ENCODE measurements at regions not wholly inside any gene's neighbourhood (a gene's known extent, or its start where the extent isn't known, plus 50 kb on each side); places are given as distances from the start of the nearest gene placed in this dataset.
A peak's percentile ranks its signal among the peaks of the same experiment; 100 is the strongest.

DNA sequence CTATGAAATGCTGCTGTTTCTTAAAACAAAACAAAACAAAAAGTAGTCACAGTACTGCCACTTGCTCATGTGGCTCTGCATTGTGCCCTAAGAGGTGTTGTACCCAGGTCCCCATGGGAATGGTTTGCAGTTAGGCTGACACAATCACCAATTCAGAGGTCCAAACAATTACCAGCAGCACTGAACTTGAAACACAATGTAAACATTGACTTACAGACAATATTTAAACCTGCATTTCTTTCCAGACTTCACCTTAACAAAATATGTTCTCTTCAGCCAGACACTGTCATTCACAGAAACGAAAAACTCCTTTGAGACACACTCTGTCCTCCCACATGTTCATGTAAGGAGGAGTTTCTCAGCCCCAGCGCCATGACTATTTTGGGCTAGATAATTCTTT is 206.8 kb upstream of the ARG1 start:
- no peak overlapping the region for H3K56ac ChIP-seq (ENCODE audit: low read length)
- no peak overlapping the region for H4K8ac ChIP-seq (ENCODE audit: low read depth, low read length)
- no peak overlapping the region for H3K18ac ChIP-seq (ENCODE audit: low read length)
- no peaks in the 10 kb centered on the region for H3K79me2 ChIP-seq (ENCODE audit: control insufficient read depth, insufficient read depth, low read length)
- DNase-seq, result no peak
- no peak overlapping the region for H2BK120ac ChIP-seq (ENCODE audit: low read depth, low read length)
- no peak overlapping the region for H4K5ac ChIP-seq (ENCODE audit: low read length)
- H2BK15ac ChIP-seq (replicated peaks; ENCODE audit: low read depth), result no peak overlapping the region
- WGBS (ENCODE audit: extremely low coverage, insufficient coverage, low lambda C conversion rate), result no CpG with 5 or more reads among the region's 2 CpGs
- H3K9ac ChIP-seq (ENCODE audit: low read length), result no peak overlapping the region
- H2BK5ac ChIP-seq (ENCODE audit: low read length), result no peak overlapping the region
- no peak overlapping the region for H3K27ac ChIP-seq (ENCODE audit: low read depth, low read length)
- H2AK5ac ChIP-seq (ENCODE audit: low read length), result no peak overlapping the region
- H3K36me3 ChIP-seq (ENCODE audit: control insufficient read depth, insufficient read depth, low read length), result no peaks in the 10 kb centered on the region
- no peak overlapping the region for H3K4ac ChIP-seq (ENCODE audit: low read depth, low read length)
- H3K79me1 ChIP-seq (ENCODE audit: low read length), result no peaks in the 10 kb centered on the region
- H3K27me3 ChIP-seq (ENCODE audit: insufficient read depth, low read length, poor library complexity), result no peaks in the 10 kb centered on the region
- H3K23ac ChIP-seq (ENCODE audit: low read length), result no peak overlapping the region
- no peaks in the 10 kb centered on the region for H3K4me1 ChIP-seq (ENCODE audit: control insufficient read depth, low read depth, low read length)
- no peak overlapping the region for H3K4me3 ChIP-seq (ENCODE audit: low read length)
- H3K4me2 ChIP-seq (ENCODE audit: low read length), result no peak overlapping the region

DNA sequence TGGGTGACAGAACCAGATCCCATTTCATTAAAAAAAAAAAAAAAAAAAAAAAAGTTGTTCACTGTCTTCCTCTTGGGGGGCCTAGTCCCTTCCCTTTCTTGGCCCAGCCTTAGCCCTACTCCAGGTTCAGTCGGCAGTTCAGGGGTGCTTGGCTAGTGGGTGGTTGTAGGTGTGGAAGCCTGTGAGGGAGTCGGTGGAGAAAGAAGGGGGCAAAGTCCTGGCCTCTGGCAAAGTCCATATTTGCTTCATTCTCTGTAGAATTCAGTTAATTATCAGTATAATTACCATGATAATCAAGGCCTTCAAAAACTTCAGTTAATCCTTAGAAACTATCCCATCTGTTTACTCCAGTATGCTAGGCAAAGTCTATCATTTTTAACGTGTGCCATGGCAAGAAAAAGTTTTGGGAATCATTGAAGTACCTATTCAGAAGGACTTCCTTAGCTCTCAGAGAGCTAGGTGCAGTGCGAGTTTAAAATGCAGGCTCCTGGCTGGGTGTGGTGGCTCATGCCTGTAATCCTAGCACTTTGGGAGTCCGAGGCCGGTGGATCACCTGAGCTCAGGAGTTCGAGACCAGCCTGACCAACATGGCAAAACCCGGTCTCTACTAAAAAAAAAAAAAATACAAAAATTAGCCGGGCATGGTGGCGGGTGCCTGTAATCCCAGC is 205.7 kb upstream of the ARG1 start:
- no peak overlapping the region for H2BK120ac ChIP-seq (ENCODE audit: low read depth, low read length)
- H3K56ac ChIP-seq (ENCODE audit: low read length), result no peak overlapping the region
- no peak overlapping the region for H3K23ac ChIP-seq (ENCODE audit: low read length)
- no peak overlapping the region for H2BK15ac ChIP-seq (replicated peaks; ENCODE audit: low read depth)
- H3K27ac ChIP-seq (ENCODE audit: low read depth, low read length), result no peak overlapping the region
- H3K79me2 ChIP-seq (ENCODE audit: control insufficient read depth, insufficient read depth, low read length), result no peaks in the 10 kb centered on the region
- no peaks in the 10 kb centered on the region for H3K36me3 ChIP-seq (ENCODE audit: control insufficient read depth, insufficient read depth, low read length)
- H4K8ac ChIP-seq (ENCODE audit: low read depth, low read length), result no peak overlapping the region
- no peaks in the 10 kb centered on the region for H3K27me3 ChIP-seq (ENCODE audit: insufficient read depth, low read length, poor library complexity)
- no peak overlapping the region for H2BK5ac ChIP-seq (ENCODE audit: low read length)
- no peak overlapping the region for H3K4me3 ChIP-seq (ENCODE audit: low read length)
- DNase-seq, result no peak
- no peak overlapping the region for H4K5ac ChIP-seq (ENCODE audit: low read length)
- no CpG with 5 or more reads among the region's 10 CpGs for WGBS (ENCODE audit: extremely low coverage, insufficient coverage, low lambda C conversion rate)
- H2AK5ac ChIP-seq (ENCODE audit: low read length), result no peak overlapping the region
- no peaks in the 10 kb centered on the region for H3K79me1 ChIP-seq (ENCODE audit: low read length)
- no peak overlapping the region for H3K4me2 ChIP-seq (ENCODE audit: low read length)
- no peaks in the 10 kb centered on the region for H3K4me1 ChIP-seq (ENCODE audit: control insufficient read depth, low read depth, low read length)
- H3K9ac ChIP-seq (ENCODE audit: low read length), result no peak overlapping the region
- no peak overlapping the region for H3K18ac ChIP-seq (ENCODE audit: low read length)
- H3K4ac ChIP-seq (ENCODE audit: low read depth, low read length), result no peak overlapping the region

DNA sequence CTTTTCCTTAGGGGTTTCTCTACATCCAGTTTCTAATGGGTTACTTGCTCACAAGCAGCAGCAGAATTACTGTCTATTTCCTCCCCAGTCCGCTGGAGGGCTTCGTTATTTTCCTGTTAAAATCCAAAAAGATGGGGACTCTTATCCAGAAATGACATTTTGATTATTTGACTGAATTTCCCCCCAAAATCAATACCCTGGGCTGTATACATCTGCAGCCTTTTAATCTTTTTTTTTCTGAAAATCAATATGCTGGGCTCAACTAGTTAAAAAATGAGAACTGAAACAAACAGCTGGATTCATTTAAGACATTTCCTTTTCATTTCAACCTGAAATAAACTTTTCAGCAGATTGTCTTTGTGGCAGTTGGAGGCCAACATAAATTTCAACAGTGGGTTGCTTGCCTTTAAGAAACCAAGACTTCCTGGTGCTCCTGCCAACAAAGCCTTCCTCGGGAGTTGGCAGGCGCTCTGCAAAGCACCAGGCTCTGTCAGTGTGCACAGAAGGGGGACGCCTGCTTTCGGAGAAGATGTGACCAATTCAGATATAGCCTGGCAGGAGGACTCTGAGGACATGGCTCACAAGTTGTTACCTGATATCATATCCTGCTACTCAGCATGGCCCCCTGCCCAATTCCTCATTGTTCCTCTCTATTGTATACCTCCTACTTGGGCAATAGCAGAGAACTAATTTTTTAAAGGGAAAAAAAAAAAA is 204.7 kb upstream of the ARG1 start:
- Histone ChIP-seq H3K4me3 (ENCODE audit: low read length) (no peak overlapping the region), H3K4ac (ENCODE audit: low read depth, low read length) (no peak overlapping the region), H3K9ac (ENCODE audit: low read length) (no peak overlapping the region), H3K79me2 (ENCODE audit: control insufficient read depth, insufficient read depth, low read length) (no peaks in the 10 kb centered on the region), H3K4me2 (ENCODE audit: low read length) (no peak overlapping the region), H2BK15ac (replicated peaks; ENCODE audit: low read depth) (peak overlapping the region; percentile 36), H2BK120ac (ENCODE audit: low read depth, low read length) (no peak overlapping the region), H2BK5ac (ENCODE audit: low read length) (no peak overlapping the region), H2AK5ac (ENCODE audit: low read length) (no peak overlapping the region), H3K27ac (ENCODE audit: low read depth, low read length) (no peak overlapping the region), H4K8ac (ENCODE audit: low read depth, low read length) (no peak overlapping the region), H3K79me1 (ENCODE audit: low read length) (no peaks in the 10 kb centered on the region), H3K27me3 (ENCODE audit: insufficient read depth, low read length, poor library complexity) (no peaks in the 10 kb centered on the region), H3K56ac (ENCODE audit: low read length) (no peak overlapping the region), H4K5ac (ENCODE audit: low read length) (no peak overlapping the region), H3K23ac (ENCODE audit: low read length) (no peak overlapping the region), H3K36me3 (ENCODE audit: control insufficient read depth, insufficient read depth, low read length) (no peaks in the 10 kb centered on the region), H3K18ac (ENCODE audit: low read length) (no peak overlapping the region), H3K4me1 (ENCODE audit: control insufficient read depth, low read depth, low read length) (no peaks in the 10 kb centered on the region)
- no CpG with 5 or more reads among the region's 6 CpGs for WGBS (ENCODE audit: extremely low coverage, insufficient coverage, low lambda C conversion rate)
- peak; percentile 38 for DNase-seq

DNA sequence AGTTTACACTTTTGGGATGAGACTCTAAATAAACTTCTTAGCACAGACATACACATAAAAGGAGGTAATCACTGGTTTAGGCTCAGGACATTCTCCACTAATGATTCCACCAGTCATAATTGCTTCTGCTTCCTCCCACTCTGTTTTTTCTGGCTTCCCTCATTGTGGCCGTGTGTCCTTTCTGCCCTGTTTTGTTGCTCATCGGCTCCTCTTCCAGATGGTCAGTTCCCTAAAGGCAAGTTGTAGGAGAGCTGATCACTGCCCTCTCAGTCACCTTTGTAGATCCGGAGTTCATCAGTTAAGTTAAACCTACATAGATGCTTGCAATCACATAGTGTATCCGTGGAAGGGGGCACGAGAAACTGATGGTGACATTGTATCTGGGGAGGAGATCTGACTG is 200.5 kb upstream of the ARG1 start:
- no peaks in the 10 kb centered on the region for H3K4me1 ChIP-seq (ENCODE audit: control insufficient read depth, low read depth, low read length)
- no peak overlapping the region for H3K27ac ChIP-seq (ENCODE audit: low read depth, low read length)
- H4K5ac ChIP-seq (ENCODE audit: low read length), result no peak overlapping the region
- no peak overlapping the region for H3K9ac ChIP-seq (ENCODE audit: low read length)
- H3K79me1 ChIP-seq (ENCODE audit: low read length), result no peaks in the 10 kb centered on the region
- no peak overlapping the region for H3K4ac ChIP-seq (ENCODE audit: low read depth, low read length)
- no peak overlapping the region for H3K56ac ChIP-seq (ENCODE audit: low read length)
- no peaks in the 10 kb centered on the region for H3K36me3 ChIP-seq (ENCODE audit: control insufficient read depth, insufficient read depth, low read length)
- H2AK5ac ChIP-seq (ENCODE audit: low read length), result no peak overlapping the region
- no CpG with 5 or more reads among the region's 5 CpGs for WGBS (ENCODE audit: extremely low coverage, insufficient coverage, low lambda C conversion rate)
- DNase-seq, result no peak
- no peak overlapping the region for H2BK15ac ChIP-seq (replicated peaks; ENCODE audit: low read depth)
- no peaks in the 10 kb centered on the region for H3K27me3 ChIP-seq (ENCODE audit: insufficient read depth, low read length, poor library complexity)
- H3K23ac ChIP-seq (ENCODE audit: low read length), result no peak overlapping the region
- no peak overlapping the region for H2BK120ac ChIP-seq (ENCODE audit: low read depth, low read length)
- no peak overlapping the region for H3K4me2 ChIP-seq (ENCODE audit: low read length)
- no peak overlapping the region for H3K18ac ChIP-seq (ENCODE audit: low read length)
- no peaks in the 10 kb centered on the region for H3K79me2 ChIP-seq (ENCODE audit: control insufficient read depth, insufficient read depth, low read length)
- H2BK5ac ChIP-seq (ENCODE audit: low read length), result no peak overlapping the region
- H3K4me3 ChIP-seq (ENCODE audit: low read length), result no peak overlapping the region
- no peak overlapping the region for H4K8ac ChIP-seq (ENCODE audit: low read depth, low read length)

DNA sequence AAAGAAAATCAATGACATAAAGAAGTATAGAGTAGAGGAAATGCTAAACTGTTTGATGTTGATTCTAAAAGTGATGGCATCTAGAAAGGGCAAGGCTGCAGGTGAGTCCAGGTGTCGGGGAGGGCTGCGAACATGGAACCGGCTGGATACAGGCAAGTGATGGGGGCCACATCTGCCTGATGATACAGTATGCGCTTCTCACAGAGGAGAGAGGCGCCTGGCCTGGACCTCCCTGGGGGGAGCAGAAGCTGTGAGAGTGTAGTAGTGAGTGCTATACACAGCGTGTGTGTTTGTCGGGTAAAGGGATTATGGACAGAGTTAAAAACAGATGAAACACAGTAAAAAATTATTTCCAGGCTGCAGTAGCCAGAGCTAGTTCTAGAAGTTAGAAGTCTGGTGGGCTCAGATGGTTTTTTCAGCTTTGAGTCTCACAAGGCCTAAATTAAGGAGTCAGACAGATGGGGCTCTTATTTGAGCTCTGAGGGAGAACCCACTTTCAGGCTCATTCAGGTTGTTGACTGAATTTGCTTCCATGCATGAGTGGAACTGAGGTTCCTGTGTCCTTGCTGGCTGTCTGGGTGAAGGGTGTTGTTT is 195.8 kb upstream of the ARG1 start:
- WGBS (ENCODE audit: extremely low coverage, insufficient coverage, low lambda C conversion rate), result no CpG with 5 or more reads among the region's 7 CpGs
- H2BK120ac ChIP-seq (ENCODE audit: low read depth, low read length), result no peak overlapping the region
- no peak overlapping the region for H3K18ac ChIP-seq (ENCODE audit: low read length)
- no peaks in the 10 kb centered on the region for H3K27me3 ChIP-seq (ENCODE audit: insufficient read depth, low read length, poor library complexity)
- H4K8ac ChIP-seq (ENCODE audit: low read depth, low read length), result no peak overlapping the region
- H3K27ac ChIP-seq (ENCODE audit: low read depth, low read length), result no peak overlapping the region
- H3K4me3 ChIP-seq (ENCODE audit: low read length), result no peak overlapping the region
- no peaks in the 10 kb centered on the region for H3K4me1 ChIP-seq (ENCODE audit: control insufficient read depth, low read depth, low read length)
- H3K4me2 ChIP-seq (ENCODE audit: low read length), result no peak overlapping the region
- no peak for DNase-seq
- H2AK5ac ChIP-seq (ENCODE audit: low read length), result no peak overlapping the region
- no peaks in the 10 kb centered on the region for H3K79me1 ChIP-seq (ENCODE audit: low read length)
- H3K4ac ChIP-seq (ENCODE audit: low read depth, low read length), result no peak overlapping the region
- no peak overlapping the region for H2BK15ac ChIP-seq (replicated peaks; ENCODE audit: low read depth)
- no peak overlapping the region for H3K56ac ChIP-seq (ENCODE audit: low read length)
- no peak overlapping the region for H4K5ac ChIP-seq (ENCODE audit: low read length)
- no peak overlapping the region for H3K9ac ChIP-seq (ENCODE audit: low read length)
- no peaks in the 10 kb centered on the region for H3K36me3 ChIP-seq (ENCODE audit: control insufficient read depth, insufficient read depth, low read length)
- H2BK5ac ChIP-seq (ENCODE audit: low read length), result no peak overlapping the region
- no peak overlapping the region for H3K23ac ChIP-seq (ENCODE audit: low read length)
- H3K79me2 ChIP-seq (ENCODE audit: control insufficient read depth, insufficient read depth, low read length), result no peaks in the 10 kb centered on the region
